PC-3 (cell line): ENCODE measurements at regions not wholly inside any gene's neighbourhood (a gene's known extent, or its start where the extent isn't known, plus 50 kb on each side); places are given as distances from the start of the nearest gene placed in this dataset.

ENCODE experiments used
- ATAC-seq: fragments of 200-7000 bp; cut with Tn5 transposase; 2 replicates; pipeline ENCODE4 v1.9.1; 2020; ENCODE audit warnings: mild to moderate bottlenecking, moderate library complexity
- BruUV-seq: library from RNA; stranded (reverse); fragments of 400-500 nt; replicated peaks from 2 replicates; lab custom pipeline; 2021; lab: Mats Ljungman, UMichigan
- CTCF ChIA-PET: fragments of 300-600 bp; sonication (Branson Sonifier 250); formaldehyde crosslinking; loops from one replicate; lab custom pipeline; 2022; ENCODE audit warnings: antibody characterized with exemption; lab: Charles Lee
- POLR2A ChIA-PET: fragments of 300-600 bp; sonication (Branson Sonifier 250); formaldehyde crosslinking; loops from one replicate; lab custom pipeline; 2022; ENCODE audit warnings: antibody characterized with exemption; ENCODE audit not compliant: unreplicated experiment; lab: Charles Lee
- DNase-seq: peaks from one replicate; pipeline ENCODE4 v3.0.0-alpha.2; 2015
- H2AFZ ChIP-seq: fragments of 300-600 bp; sonication (generic); 2 replicates; pipeline ENCODE4 v1.6.0; 2016; ENCODE audit warnings: antibody characterized with exemption, low read length
- H3F3A ChIP-seq: fragments of 300-600 bp; sonication (generic); one replicate; pipeline ENCODE4 v1.6.0; 2017; ENCODE audit warnings: antibody characterized with exemption, low read length, control low read depth, mild to moderate bottlenecking; ENCODE audit not compliant: unreplicated experiment
- H3K27ac ChIP-seq: fragments of 300-600 bp; sonication (generic); 2 replicates; pipeline ENCODE4 v1.5.1; 2016; ENCODE audit warnings: mild to moderate bottlenecking, low read length
- H3K27me3 ChIP-seq: fragments of 300-600 bp; sonication (generic); 2 replicates; pipeline ENCODE4 v1.6.1; 2016; ENCODE audit warnings: low read length, mixed read lengths
- H3K36me3 ChIP-seq: fragments of 300-600 bp; sonication (generic); 2 replicates; pipeline ENCODE4 v1.6.1; 2016; ENCODE audit warnings: low read depth, mixed run types, low read length, mixed read lengths
- H3K4me1 ChIP-seq: fragments of 300-600 bp; sonication (generic); 2 replicates; pipeline ENCODE4 v1.5.1; 2016; ENCODE audit warnings: low read length; ENCODE audit not compliant: insufficient read depth
- H3K4me2 ChIP-seq: fragments of 300-600 bp; sonication (generic); 2 replicates; pipeline ENCODE4 v1.6.0; 2016; ENCODE audit warnings: low read length
- H3K4me3 ChIP-seq: fragments of 300-600 bp; sonication (generic); 2 replicates; pipeline ENCODE4 v1.5.1; 2016; ENCODE audit warnings: mild to moderate bottlenecking, low read length, mixed read lengths
- H3K79me2 ChIP-seq: fragments of 300-600 bp; sonication (generic); 2 replicates; pipeline ENCODE4 v1.6.1; 2017; ENCODE audit warnings: low read length, mixed read lengths
- H3K9ac ChIP-seq: fragments of 300-600 bp; sonication (generic); 2 replicates; pipeline ENCODE4 v1.6.0; 2016; ENCODE audit warnings: mild to moderate bottlenecking, low read length
- H3K9me2 ChIP-seq: fragments of 300-600 bp; sonication (generic); replicated peaks from 2 replicates; pipeline ENCODE4 v1.6.1; 2016; ENCODE audit warnings: mixed run types, low read length, mixed read lengths
- H3K9me3 ChIP-seq: fragments of 300-600 bp; sonication (generic); 2 replicates; pipeline ENCODE4 v1.6.1; 2016; ENCODE audit warnings: low read length, mixed read lengths
- H4K20me1 ChIP-seq: fragments of 300-600 bp; sonication (generic); 2 replicates; pipeline ENCODE4 v1.6.1; 2016; ENCODE audit warnings: low read length, mixed read lengths
- EZH2 ChIP-seq: fragments of 300-600 bp; sonication (generic); IDR thresholded peaks from one replicate; pipeline ENCODE4 v1.6.1; 2017; ENCODE audit warnings: antibody characterized with exemption, mild to moderate bottlenecking, low read length; ENCODE audit not compliant: unreplicated experiment
- EZH2phosphoT487 ChIP-seq: fragments of 300-600 bp; sonication (generic); IDR thresholded peaks from 2 replicates; pipeline ENCODE4 v1.6.1; 2018; ENCODE audit warnings: mild to moderate bottlenecking, antibody characterized with exemption, low read length, borderline replicate concordance
- intact Hi-C: fragments of 100-400 bp; cut with micrococcal nuclease; formaldehyde crosslinking; loops from 2 replicates; pipeline ENCODE4 v1.9.0; 2023
- TF ChIP-seq, protein P1 (sequence below): fragments of 300-600 bp; sonication (generic); conservative IDR thresholded peaks from 2 replicates; pipeline ENCODE4 v1.5.1; 2017; ENCODE audit warnings: antibody characterized with exemption, low read depth, mild to moderate bottlenecking, low read length

- intact Hi-C loops, result no loop called here
- H3K4me3 ChIP-seq, result no peak overlapping the region
- BruUV-seq, result no TSS peak
- no peaks in the 10 kb centered on the region for H3K36me3 ChIP-seq
- no peaks in the 10 kb centered on the region for H3K4me1 ChIP-seq
- no peaks in the 10 kb centered on the region for H3K79me2 ChIP-seq
- no peaks in the 10 kb centered on the region for H3K9me3 ChIP-seq
- no peak for ATAC-seq
- ChIA-PET POLR2A (no interaction called here), CTCF (no interaction called here)
- no peak for TF ChIP-seq EZH2
- no peak for TF ChIP-seq EZH2phosphoT487
- TF ChIP-seq, protein P1, sequence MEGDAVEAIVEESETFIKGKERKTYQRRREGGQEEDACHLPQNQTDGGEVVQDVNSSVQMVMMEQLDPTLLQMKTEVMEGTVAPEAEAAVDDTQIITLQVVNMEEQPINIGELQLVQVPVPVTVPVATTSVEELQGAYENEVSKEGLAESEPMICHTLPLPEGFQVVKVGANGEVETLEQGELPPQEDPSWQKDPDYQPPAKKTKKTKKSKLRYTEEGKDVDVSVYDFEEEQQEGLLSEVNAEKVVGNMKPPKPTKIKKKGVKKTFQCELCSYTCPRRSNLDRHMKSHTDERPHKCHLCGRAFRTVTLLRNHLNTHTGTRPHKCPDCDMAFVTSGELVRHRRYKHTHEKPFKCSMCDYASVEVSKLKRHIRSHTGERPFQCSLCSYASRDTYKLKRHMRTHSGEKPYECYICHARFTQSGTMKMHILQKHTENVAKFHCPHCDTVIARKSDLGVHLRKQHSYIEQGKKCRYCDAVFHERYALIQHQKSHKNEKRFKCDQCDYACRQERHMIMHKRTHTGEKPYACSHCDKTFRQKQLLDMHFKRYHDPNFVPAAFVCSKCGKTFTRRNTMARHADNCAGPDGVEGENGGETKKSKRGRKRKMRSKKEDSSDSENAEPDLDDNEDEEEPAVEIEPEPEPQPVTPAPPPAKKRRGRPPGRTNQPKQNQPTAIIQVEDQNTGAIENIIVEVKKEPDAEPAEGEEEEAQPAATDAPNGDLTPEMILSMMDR, result no peak
- DNase-seq, result no peak
- H3K9me2 ChIP-seq, result no peaks in the 10 kb centered on the region
- peaks cover 8% of the 10 kb centered on the region; the same call in 1 of the 2 replicates for H3K27me3 ChIP-seq
- no peak overlapping the region for H3K4me2 ChIP-seq
- no peaks in the 10 kb centered on the region for H3F3A ChIP-seq
- H3K27ac ChIP-seq, result no peak overlapping the region
- H4K20me1 ChIP-seq, result no peaks in the 10 kb centered on the region
- H3K9ac ChIP-seq, result no peak overlapping the region
- no peak overlapping the region for H2AFZ ChIP-seq
These were observed 252.4 kb downstream of the NUF2 start for GRCh38 chr1:163574119-163574518.

- no TSS peak for BruUV-seq
- POLR2A ChIA-PET, result no interaction called here
These were observed 259.2 kb downstream of the NUF2 start for GRCh38 chr1:163580926-163581325.

DNA sequence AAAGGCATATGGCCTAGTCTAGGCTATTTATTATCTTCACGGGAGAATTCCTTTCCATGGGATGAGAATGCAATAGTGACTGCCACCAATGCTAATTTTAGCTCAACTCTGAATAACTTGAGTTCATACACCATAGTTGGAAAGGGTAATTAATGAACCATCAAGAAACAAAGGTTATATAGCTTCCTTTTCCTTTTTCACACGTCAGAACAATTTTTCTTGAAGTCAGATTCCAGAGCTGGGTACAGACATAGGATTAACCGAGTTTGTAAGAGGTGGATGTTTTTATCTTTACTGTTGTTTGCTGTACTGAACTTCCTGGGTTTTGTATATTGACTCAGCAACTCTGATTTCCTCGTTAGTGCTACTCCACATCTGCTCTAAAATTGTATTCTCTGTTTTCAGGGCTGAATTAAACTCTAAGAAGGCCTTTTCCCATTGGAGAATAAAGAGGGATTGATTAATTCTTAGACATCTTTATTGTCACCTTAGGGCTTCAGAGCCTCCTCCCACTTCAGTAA is 262.0 kb downstream of the NUF2 start:
- Histone ChIP-seq H4K20me1 (no peaks in the 10 kb centered on the region), H3K79me2 (no peaks in the 10 kb centered on the region), H3K27me3 (no peaks in the 10 kb centered on the region), H3K9me2 (no peaks in the 10 kb centered on the region), H3K4me2 (no peak overlapping the region), H3K4me3 (no peak overlapping the region), H3K9me3 (no peaks in the 10 kb centered on the region), H3F3A (no peaks in the 10 kb centered on the region), H3K27ac (no peak overlapping the region), H2AFZ (no peak overlapping the region), H3K9ac (no peak overlapping the region), H3K36me3 (no peaks in the 10 kb centered on the region), H3K4me1 (no peaks in the 10 kb centered on the region)
- DNase-seq (no peak), ATAC-seq (no peak)
- POLR2A ChIA-PET, result no interaction called here
- CTCF ChIA-PET, result no interaction called here
- intact Hi-C loops, result no loop called here
- BruUV-seq, result no TSS peak
- no peak for TF ChIP-seq EZH2
- TF ChIP-seq EZH2phosphoT487, result no peak
- TF ChIP-seq, protein P1, result no peak

More at GRCh38 chr1:163580926-163581325, 259.2 kb downstream of the NUF2 start:
- Histone ChIP-seq H3K27me3 (no peaks in the 10 kb centered on the region), H3K9me2 (no peaks in the 10 kb centered on the region), H3K4me1 (no peaks in the 10 kb centered on the region), H3K79me2 (no peaks in the 10 kb centered on the region), H2AFZ (no peak overlapping the region), H3K4me3 (no peak overlapping the region), H3K9me3 (no peaks in the 10 kb centered on the region), H3K36me3 (no peaks in the 10 kb centered on the region), H4K20me1 (no peaks in the 10 kb centered on the region), H3F3A (no peaks in the 10 kb centered on the region), H3K9ac (no peak overlapping the region), H3K27ac (no peak overlapping the region), H3K4me2 (no peak overlapping the region)
- CTCF ChIA-PET, result no interaction called here
- TF ChIP-seq, protein P1, result no peak
- TF ChIP-seq EZH2 (no peak), EZH2phosphoT487 (no peak)
- no peak for ATAC-seq
- no peak for DNase-seq
- intact Hi-C loops, result no loop called here
